GM19023 (cell line): ENCODE measurements at regions not wholly inside any gene's neighbourhood (a gene's known extent, or its start where the extent isn't known, plus 50 kb on each side); places are given as distances from the start of the nearest gene placed in this dataset.

Source experiments
- ATAC-seq: cut with Tn5 transposase; IDR thresholded peaks from one replicate; pipeline ENCODE4 v1.9.1; 2021; ENCODE audit warnings: mild to moderate bottlenecking, moderate library complexity; ENCODE audit not compliant: unreplicated experiment

GRCh38 chr2:2856723-2857415, 520.7 kb downstream of the EIPR1 start:
- ATAC-seq = no peak

- ATAC-seq = no peak
Observed at GRCh38 chr2:2855297-2855696, 522.3 kb downstream of the EIPR1 start.

GRCh38 chr2:2853346-2853745, 522.3 kb upstream of the MYT1L start:
- no peak for ATAC-seq

- ATAC-seq = no peak
Observed at GRCh38 chr2:2851806-2852777, 521.0 kb upstream of the MYT1L start.

- no peak for ATAC-seq
Observed at GRCh38 chr2:2851316-2851715, 520.2 kb upstream of the MYT1L start.

- ATAC-seq = no peak
Observed at GRCh38 chr2:2850859-2851258, 519.8 kb upstream of the MYT1L start.

- no peak for ATAC-seq
Observed at GRCh38 chr2:2850218-2850755, 519.2 kb upstream of the MYT1L start.

GRCh38 chr2:2849464-2850217, 518.6 kb upstream of the MYT1L start:
- ATAC-seq = no peak

- ATAC-seq = no peak
Observed at GRCh38 chr2:2848621-2849333, 517.7 kb upstream of the MYT1L start.

GRCh38 chr2:2848198-2848597, 517.1 kb upstream of the MYT1L start:
- ATAC-seq = no peak

GRCh38 chr2:2847209-2847676, 516.2 kb upstream of the MYT1L start:
- ATAC-seq = no peak

- no peak for ATAC-seq
Observed at GRCh38 chr2:2846332-2847208, 515.5 kb upstream of the MYT1L start.

GRCh38 chr2:2845806-2846315, 514.8 kb upstream of the MYT1L start:
- no peak for ATAC-seq

GRCh38 chr2:2845267-2845666, 514.2 kb upstream of the MYT1L start:
- no peak for ATAC-seq

- ATAC-seq = no peak
Observed at GRCh38 chr2:2843969-2844548, 513.0 kb upstream of the MYT1L start.

GRCh38 chr2:2842466-2842865, 511.4 kb upstream of the MYT1L start:
- ATAC-seq = no peak

- no peak for ATAC-seq
Observed at GRCh38 chr2:2840681-2841300, 509.7 kb upstream of the MYT1L start.

- ATAC-seq = no peak
Observed at GRCh38 chr2:2839782-2840531, 508.9 kb upstream of the MYT1L start.
